Heart left ventricle (tissue), 16 donors: ENCODE measurements at regions not wholly inside any gene's neighbourhood (a gene's known extent, or its start where the extent isn't known, plus 50 kb on each side); places are given as distances from the start of the nearest gene placed in this dataset.

ENCODE experiments used
- ATAC-seq, 4 donors: fragments of 200-7000 bp; cut with Tn5 transposase; one replicate each; pipeline ENCODE4 v1.9.1; 2020 to 2022; ENCODE audit warnings: moderate library complexity in 4 of 4, mild to moderate bottlenecking in 3 of 4, moderate number of reproducible peaks in 1 of 4
- DNase-seq, 5 donors: peaks; one replicate each; pipeline ENCODE4 v3.0.0-alpha.2; 2020
- H3K27ac ChIP-seq, 12 donors: fragments of 200-600 bp; sonication (generic) in 4 of 12; one replicate each; pipeline versions ENCODE4 v1.5.0 to v1.8.0; 2016 to 2022; ENCODE audit warnings: mild to moderate bottlenecking in 2 of 12
- H3K27me3 ChIP-seq, 9 donors: fragments of 200-600 bp; sonication (generic) in 2 of 9; one replicate each; pipeline versions ENCODE4 v1.5.1 to v1.8.0; 2016 to 2022; ENCODE audit warnings: mild to moderate bottlenecking in 3 of 9
- H3K36me3 ChIP-seq, 9 donors: fragments of 200-600 bp; sonication (generic) in 2 of 9; one replicate each; pipeline versions ENCODE4 v1.5.0 to v1.8.0; 2018 to 2022; ENCODE audit warnings: mild to moderate bottlenecking in 2 of 9
- H3K4me1 ChIP-seq, 12 donors: fragments of 200-600 bp; sonication (generic) in 4 of 12; one replicate each; pipeline versions ENCODE4 v1.5.0 to v1.8.0; 2016 to 2022; ENCODE audit warnings: mild to moderate bottlenecking in 3 of 12
- H3K4me3 ChIP-seq, 12 donors: fragments of 200-600 bp; sonication (generic) in 4 of 12; one replicate each; pipeline versions ENCODE4 v1.5.0 to v1.8.0; 2017 to 2022; ENCODE audit warnings: mild to moderate bottlenecking in 9 of 12, moderate library complexity in 4 of 12
- H3K9me3 ChIP-seq, 12 donors: fragments of 200-600 bp; sonication (generic) in 4 of 12; one replicate each; pipeline versions ENCODE4 v1.5.0 to v1.8.0; 2016 to 2022; ENCODE audit warnings: mild to moderate bottlenecking in 1 of 12
- POLR2A ChIP-seq, 2 donors: fragments of 450-650 bp; IDR thresholded peaks; one replicate each; pipeline ENCODE4 v1.6.1; 2017; ENCODE audit warnings: antibody characterized with exemption in 2 of 2, mild to moderate bottlenecking in 2 of 2, moderate library complexity in 2 of 2
- WGBS, 4 donors: extraction: QIAGEN DNeasy Blood & Tissue Kit in 2 of 4; methylation state at CpG; one replicate each; pipeline versions ENCODE4 v1.1.5 to v1.1.7; 2013 to 2018; 5-methylcytosine and 5-hydroxymethylcytosine counted together
- intact Hi-C, 10 donors: fragments of 100-400 bp; cut with DNase I; formaldehyde crosslinking; loops; one replicate each; pipeline versions ENCODE4 v1.11.1 to v1.14.2; 2022
- donor health status: ischemic (EF 13 %, LVEDD 7.1; RV severe dilation, severe dysfunction).
- donor health status: healthy with polysubstance abuse.
- donor health status: DM: no; HTN: yes; CAD: no.
- donor health status: DM: no; HTN: no; CAD: no.
- donor health status: ischemic (EF 25% LVEDD 6.9; RV normal size, moderate dysfunction).
- donor health status: ischemic (EF 25% LVEDD 5.7; RV mildly dilated, moderate dysfunction).
- donor health status: healthy.
- donor health status: DM: yes; HTN: yes; CAD: no.
- donor health status: ischemic (EF 35%, LVEDD 5.7; RV mildly dilated, moderate dysfunction).
- donor health status: nonischemic (EF 11% LVEDD 7.7; RV severe dilation, severe dysfunction).
- donor health status: DM: yes; HTN: yes; CAD: no.
- donor health status: PGD.
- donor health status: ischemic (EF 29% LVEDD 5.4; RV normal size, mild dysfunction).
- donor health status: nonischemic (EF 23%, LVEDD 6.1; RV moderate dilation, normal function).

- peaks cover 0 to 17% (median 4%) of the 10 kb centered on the region in 12 donors for H3K4me1 ChIP-seq
- H3K36me3 ChIP-seq: no peaks in the 10 kb centered on the region
- ATAC-seq: peak; percentile 27 to 66 (median 50)
- no peak for TF ChIP-seq POLR2A (IDR thresholded peaks at IDR 0.05)
- peak in 1 of 5 donors; percentile 9 for DNase-seq
- H3K27me3 ChIP-seq: no peaks in the 10 kb centered on the region
- intact Hi-C loops: no loop called here
- H3K27ac ChIP-seq: no peak overlapping the region
- peaks cover 0 to 33% (median 14%) of the 10 kb centered on the region in 12 donors for H3K9me3 ChIP-seq
- H3K4me3 ChIP-seq: no peak overlapping the region
- 23 to 43% (median 39%) methylated on average over 4 of the region's 4 CpGs for WGBS, 4 donors
Measured at GRCh38 chr1:178973652-178974101, 52.0 kb upstream of the FAM20B start.
